Stimulated activated effector memory CD8-positive, alpha-beta T cell treated with anti-CD3 and anti-CD28 coated beads, Interleukin-12 subunit alpha, Interleukin-12 subunit beta, amount 100 ng/mL, for 72 hours (primary cell): ENCODE measurements at regions not wholly inside any gene's neighbourhood (a gene's known extent, or its start where the extent isn't known, plus 50 kb on each side); places are given as distances from the start of the nearest gene placed in this dataset.

Experiments used
- ATAC-seq: fragments of 150-1000 bp; cut with Tn5 transposase; 2 replicates; pipeline ENCODE4 v1.10.0; 2021
- DNase-seq, 2 donors: peaks; one replicate each; pipeline ENCODE4 v3.0.0; 2021 to 2022; ENCODE audit warnings: low spot score in 2 of 2
- H3K27ac Mint-ChIP-seq: one replicate; pipeline ENCODE4 v1.8.0; 2022; ENCODE audit warnings: mild to moderate bottlenecking, mixed read lengths
- H3K36me3 Mint-ChIP-seq: one replicate; pipeline ENCODE4 v1.8.0; 2022; ENCODE audit warnings: mild to moderate bottlenecking, mixed read lengths
- H3K4me1 Mint-ChIP-seq: one replicate; pipeline ENCODE4 v1.8.0; 2022; ENCODE audit warnings: mixed read lengths
- H3K4me3 Mint-ChIP-seq: one replicate; pipeline ENCODE4 v1.8.0; 2022; ENCODE audit warnings: mild to moderate bottlenecking, mixed read lengths
- H3K9me3 Mint-ChIP-seq: one replicate; pipeline ENCODE4 v1.8.0; 2022; ENCODE audit warnings: mixed read lengths

- no peak overlapping the region for H3K27ac Mint-ChIP-seq
- H3K4me1 Mint-ChIP-seq = no peaks in the 10 kb centered on the region
- DNase-seq (no peak), ATAC-seq (no peak)
- H3K9me3 Mint-ChIP-seq = peaks cover 19% of the 10 kb centered on the region
- no peaks in the 10 kb centered on the region for H3K36me3 Mint-ChIP-seq
- H3K4me3 Mint-ChIP-seq = no peak overlapping the region
Measured at GRCh38 chr12:87140262-87140661, 884.1 kb upstream of the MGAT4C start.

- Mint-ChIP-seq H3K27ac (no peak overlapping the region), H3K4me1 (no peaks in the 10 kb centered on the region), H3K36me3 (no peaks in the 10 kb centered on the region), H3K4me3 (no peak overlapping the region), H3K9me3 (peaks cover 25% of the 10 kb centered on the region)
- no peak for DNase-seq
- no peak for ATAC-seq
Measured at GRCh38 chr12:87137220-87137619, 881.0 kb upstream of the MGAT4C start.

DNA sequence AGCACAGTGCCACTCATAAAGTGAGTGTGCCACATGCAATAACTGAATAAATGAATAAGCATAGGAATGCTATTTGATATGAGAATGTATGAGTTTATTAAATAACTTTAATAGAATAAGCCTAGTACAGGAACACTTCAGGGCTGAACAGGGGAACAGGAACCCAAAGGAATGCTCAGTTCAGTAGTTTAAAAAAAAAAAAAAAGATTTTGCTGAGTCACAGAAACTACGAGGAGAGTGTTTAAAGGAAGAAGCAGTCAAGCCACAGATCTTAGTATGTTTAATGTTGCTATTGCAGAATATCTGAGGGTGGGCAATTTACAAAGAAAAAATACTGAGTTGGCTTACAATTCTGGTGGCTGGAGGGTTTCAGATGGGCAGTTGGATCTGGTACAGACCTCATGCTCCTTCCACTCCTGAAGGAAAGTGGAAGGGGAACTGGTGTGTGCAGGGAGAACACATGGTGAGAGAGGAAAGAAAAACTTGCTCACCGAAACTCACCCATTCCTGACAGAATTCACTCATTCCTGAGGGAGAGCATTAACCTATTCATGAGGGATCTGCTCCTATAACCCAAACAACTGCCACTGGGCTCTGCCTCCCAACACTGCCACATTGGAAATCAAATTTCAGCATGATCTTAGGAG is 880.3 kb upstream of the MGAT4C start:
- H3K4me1 Mint-ChIP-seq = no peaks in the 10 kb centered on the region
- H3K4me3 Mint-ChIP-seq = no peak overlapping the region
- ATAC-seq (no peak), DNase-seq (no peak)
- peaks cover 25% of the 10 kb centered on the region for H3K9me3 Mint-ChIP-seq
- no peak overlapping the region for H3K27ac Mint-ChIP-seq
- H3K36me3 Mint-ChIP-seq = no peaks in the 10 kb centered on the region

GRCh38 chr12:87127272-87127671 is 871.1 kb upstream of the MGAT4C start:
- ATAC-seq = no peak
- Mint-ChIP-seq H3K4me3 (no peak overlapping the region), H3K9me3 (peaks cover 16% of the 10 kb centered on the region), H3K4me1 (no peaks in the 10 kb centered on the region), H3K27ac (no peak overlapping the region), H3K36me3 (no peaks in the 10 kb centered on the region)
- DNase-seq = no peak

DNA sequence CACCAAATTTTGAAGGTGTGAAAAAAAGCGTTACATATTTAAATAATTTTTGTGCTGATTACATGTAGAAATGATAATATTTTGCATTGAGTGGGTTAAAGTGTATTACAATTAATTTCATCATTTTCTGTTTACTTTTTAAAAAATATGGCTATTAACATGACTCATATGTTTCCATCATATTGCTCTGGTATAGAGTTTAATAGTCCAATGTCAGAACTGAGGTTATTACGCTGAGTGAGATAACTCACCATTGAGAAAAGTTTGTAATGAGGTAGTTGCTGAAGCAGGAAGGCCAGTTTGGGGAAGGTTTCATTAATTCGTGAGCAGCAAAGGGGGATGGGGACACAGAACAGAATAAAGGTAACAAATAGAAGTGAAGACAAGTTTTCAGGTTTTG is 865.7 kb upstream of the MGAT4C start:
- Mint-ChIP-seq H3K4me1 (no peaks in the 10 kb centered on the region), H3K9me3 (peaks cover 17% of the 10 kb centered on the region), H3K27ac (no peak overlapping the region), H3K4me3 (no peak overlapping the region), H3K36me3 (no peaks in the 10 kb centered on the region)
- no peak for DNase-seq
- ATAC-seq = no peak

GRCh38 chr12:87120440-87120839 is 864.2 kb upstream of the MGAT4C start:
- DNase-seq = no peak
- Mint-ChIP-seq H3K4me3 (no peak overlapping the region), H3K9me3 (peaks cover 17% of the 10 kb centered on the region)

DNA sequence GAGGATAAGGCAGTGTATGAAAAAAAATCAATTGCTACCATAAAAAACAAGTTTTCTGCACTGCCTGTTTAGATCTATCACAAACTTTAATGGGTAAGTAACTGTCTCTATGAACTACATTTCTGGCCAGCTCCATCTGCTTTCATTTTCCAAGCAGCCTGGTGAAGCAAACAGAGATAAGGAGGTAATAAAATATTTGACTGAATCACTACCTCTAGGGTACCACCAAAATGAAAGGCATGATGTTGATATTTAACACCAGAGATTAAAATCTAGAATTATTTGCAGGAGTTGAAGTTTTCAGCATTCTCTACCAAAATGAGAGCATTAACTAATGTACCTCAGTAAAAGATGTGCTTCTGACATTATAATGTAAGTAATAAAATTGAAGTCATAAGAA is 863.5 kb upstream of the MGAT4C start:
- no peak for DNase-seq
- H3K27ac Mint-ChIP-seq = no peak overlapping the region
- no peak for ATAC-seq
- no peaks in the 10 kb centered on the region for H3K36me3 Mint-ChIP-seq
- no peak overlapping the region for H3K4me3 Mint-ChIP-seq
- no peaks in the 10 kb centered on the region for H3K4me1 Mint-ChIP-seq
- H3K9me3 Mint-ChIP-seq = peaks cover 13% of the 10 kb centered on the region

More at GRCh38 chr12:87120440-87120839, 864.2 kb upstream of the MGAT4C start:
- H3K36me3 Mint-ChIP-seq = no peaks in the 10 kb centered on the region
- H3K27ac Mint-ChIP-seq = no peak overlapping the region
- H3K4me1 Mint-ChIP-seq = no peaks in the 10 kb centered on the region
- ATAC-seq = no peak

GRCh38 chr12:87117526-87117925 is 861.3 kb upstream of the MGAT4C start:
- no peak overlapping the region for H3K4me3 Mint-ChIP-seq
- H3K36me3 Mint-ChIP-seq = no peaks in the 10 kb centered on the region
- H3K4me1 Mint-ChIP-seq = no peaks in the 10 kb centered on the region

DNA sequence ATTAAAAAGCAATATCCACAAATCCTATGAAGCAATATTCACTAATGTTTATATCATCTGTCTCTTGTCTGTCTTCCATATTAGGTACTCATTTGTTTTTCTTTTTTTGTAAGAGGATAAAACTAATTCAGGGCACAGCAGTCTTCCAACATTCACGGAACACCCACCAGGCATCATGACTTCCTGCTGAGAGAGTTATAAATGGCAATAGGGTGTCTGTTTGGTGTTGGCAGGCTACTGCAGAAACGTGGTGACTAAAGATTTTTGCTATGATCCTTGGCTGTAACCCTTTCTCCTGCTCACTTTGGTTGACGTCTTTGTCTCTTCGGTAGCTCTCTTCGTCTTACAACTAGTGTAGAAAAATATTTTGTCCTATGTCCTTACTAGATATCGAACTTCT is 860.6 kb upstream of the MGAT4C start:
- DNase-seq (no peak), ATAC-seq (no peak)
- no peak overlapping the region for H3K27ac Mint-ChIP-seq
- no peak overlapping the region for H3K4me3 Mint-ChIP-seq
- no peaks in the 10 kb centered on the region for H3K4me1 Mint-ChIP-seq
- peaks cover 2% of the 10 kb centered on the region for H3K9me3 Mint-ChIP-seq
- H3K36me3 Mint-ChIP-seq = no peaks in the 10 kb centered on the region

More at GRCh38 chr12:87117526-87117925, 861.3 kb upstream of the MGAT4C start:
- DNase-seq (no peak), ATAC-seq (no peak)
- no peak overlapping the region for H3K27ac Mint-ChIP-seq
- peaks cover 8% of the 10 kb centered on the region for H3K9me3 Mint-ChIP-seq

DNA sequence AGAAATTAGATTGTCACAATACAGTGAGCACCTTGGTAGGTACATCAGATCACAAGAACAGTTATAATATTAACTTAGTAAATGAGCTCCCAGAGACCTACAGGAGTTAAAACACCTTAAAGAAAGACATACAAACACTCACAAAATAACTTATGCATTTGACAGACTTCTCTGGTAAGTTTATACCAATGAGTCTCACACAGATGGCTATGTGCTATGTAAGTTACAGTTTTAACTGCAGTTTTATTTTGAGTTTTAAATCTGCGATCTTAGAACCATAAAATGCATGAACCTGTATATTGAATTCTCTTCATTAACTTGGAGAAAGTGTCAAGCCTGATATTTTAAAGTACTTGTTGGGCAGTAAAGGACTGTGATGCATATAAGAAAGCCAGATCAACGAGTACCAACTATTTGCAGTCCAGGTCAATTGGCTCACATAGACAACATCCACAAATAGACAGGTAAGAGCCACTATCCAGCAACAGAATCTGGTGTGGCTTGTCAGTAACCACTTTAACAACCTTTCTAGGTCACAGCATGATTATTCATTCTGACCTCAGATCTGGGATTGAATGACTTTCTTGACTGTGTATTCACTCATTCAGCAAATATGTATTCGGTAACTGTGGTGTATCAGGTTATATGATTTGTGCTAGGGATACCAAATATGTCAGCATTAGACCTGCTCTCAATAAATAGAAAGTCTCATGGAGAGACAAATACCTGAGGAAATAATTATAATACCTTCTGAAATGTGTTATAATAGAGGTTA is 856.6 kb upstream of the MGAT4C start:
- no peak for ATAC-seq
- H3K27ac Mint-ChIP-seq = no peak overlapping the region
- H3K9me3 Mint-ChIP-seq = peaks cover 10% of the 10 kb centered on the region
- H3K4me1 Mint-ChIP-seq = no peaks in the 10 kb centered on the region
- no peak overlapping the region for H3K4me3 Mint-ChIP-seq
- no peaks in the 10 kb centered on the region for H3K36me3 Mint-ChIP-seq
- DNase-seq = no peak

- H3K36me3 Mint-ChIP-seq = no peaks in the 10 kb centered on the region
- ATAC-seq = no peak
- H3K27ac Mint-ChIP-seq = no peak overlapping the region
- no peak for DNase-seq
- peaks cover 8% of the 10 kb centered on the region for H3K9me3 Mint-ChIP-seq
- no peak overlapping the region for H3K4me3 Mint-ChIP-seq
- H3K4me1 Mint-ChIP-seq = no peaks in the 10 kb centered on the region
Measured at GRCh38 chr12:87107766-87108165, 851.6 kb upstream of the MGAT4C start.

GRCh38 chr12:87107270-87107669 is 851.1 kb upstream of the MGAT4C start:
- H3K27ac Mint-ChIP-seq = no peak overlapping the region
- no peaks in the 10 kb centered on the region for H3K36me3 Mint-ChIP-seq
- H3K4me3 Mint-ChIP-seq = no peak overlapping the region
- ATAC-seq (no peak), DNase-seq (no peak)
- peaks cover 8% of the 10 kb centered on the region for H3K9me3 Mint-ChIP-seq
- H3K4me1 Mint-ChIP-seq = no peaks in the 10 kb centered on the region

DNA sequence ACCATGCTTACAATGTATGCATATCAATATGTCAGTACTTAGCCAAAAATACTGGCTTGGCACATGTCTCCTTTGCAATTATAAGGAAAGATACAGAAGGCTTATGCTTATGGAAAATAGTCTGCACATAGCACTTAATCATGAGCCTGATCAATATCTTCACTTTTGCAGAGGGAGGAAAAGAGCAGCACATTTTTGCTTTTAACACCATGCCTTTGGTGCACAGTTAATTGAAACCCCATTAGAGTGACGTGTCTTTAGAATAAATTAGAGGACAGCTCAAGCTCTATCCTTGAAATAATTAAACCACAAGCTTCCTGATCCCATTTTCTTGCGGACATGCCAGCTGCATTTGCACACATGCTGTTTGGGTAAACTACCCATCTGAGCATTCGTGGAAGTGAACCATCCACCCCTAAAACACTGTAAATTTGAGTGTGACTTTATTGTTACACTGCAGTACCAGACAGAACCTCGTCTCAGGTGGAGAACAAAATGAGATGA is 839.9 kb upstream of the MGAT4C start:
- Mint-ChIP-seq H3K9me3 (peaks cover 4% of the 10 kb centered on the region), H3K27ac (no peak overlapping the region), H3K4me1 (no peaks in the 10 kb centered on the region), H3K36me3 (no peaks in the 10 kb centered on the region), H3K4me3 (no peak overlapping the region)
- DNase-seq = no peak
- no peak for ATAC-seq

GRCh38 chr12:87094356-87094755 is 838.2 kb upstream of the MGAT4C start:
- Mint-ChIP-seq H3K4me3 (no peak overlapping the region), H3K4me1 (no peaks in the 10 kb centered on the region), H3K9me3 (peaks cover 3% of the 10 kb centered on the region), H3K36me3 (no peaks in the 10 kb centered on the region), H3K27ac (no peak overlapping the region)
- ATAC-seq = no peak
- no peak for DNase-seq

DNA sequence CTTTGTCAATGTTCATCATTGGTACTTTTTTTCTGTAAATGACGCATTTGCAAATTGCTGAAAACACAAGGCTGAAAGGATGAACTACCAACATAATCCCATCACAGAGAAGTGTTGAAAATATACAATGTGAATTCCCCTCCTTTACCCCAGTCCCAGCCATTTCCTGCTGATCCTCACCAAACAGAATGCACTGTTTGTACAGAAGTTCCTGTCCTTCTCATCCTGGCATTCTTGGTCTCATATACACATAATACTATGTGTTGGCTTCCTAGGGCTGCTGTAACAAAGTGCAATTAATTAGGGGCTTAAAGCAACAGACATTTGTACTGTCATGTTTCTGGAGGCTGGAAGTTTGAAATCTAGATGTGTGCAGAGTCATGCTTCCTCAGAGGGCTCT is 836.2 kb upstream of the MGAT4C start:
- no peaks in the 10 kb centered on the region for H3K4me1 Mint-ChIP-seq
- peaks cover 5% of the 10 kb centered on the region for H3K9me3 Mint-ChIP-seq
- H3K4me3 Mint-ChIP-seq = no peak overlapping the region
- DNase-seq = no peak
- H3K36me3 Mint-ChIP-seq = no peaks in the 10 kb centered on the region
- H3K27ac Mint-ChIP-seq = no peak overlapping the region
- no peak for ATAC-seq
